NCI-H2196 (cell line): ENCODE measurements at regions not wholly inside any gene's neighbourhood (a gene's known extent, or its start where the extent isn't known, plus 50 kb on each side); places are given as distances from the start of the nearest gene placed in this dataset.

Source experiments
- DNase-seq: peaks from one replicate; lab custom pipeline; 2025; ENCODE audit not compliant: unreplicated experiment; lab: John Stamatoyannopoulos, UW

DNA sequence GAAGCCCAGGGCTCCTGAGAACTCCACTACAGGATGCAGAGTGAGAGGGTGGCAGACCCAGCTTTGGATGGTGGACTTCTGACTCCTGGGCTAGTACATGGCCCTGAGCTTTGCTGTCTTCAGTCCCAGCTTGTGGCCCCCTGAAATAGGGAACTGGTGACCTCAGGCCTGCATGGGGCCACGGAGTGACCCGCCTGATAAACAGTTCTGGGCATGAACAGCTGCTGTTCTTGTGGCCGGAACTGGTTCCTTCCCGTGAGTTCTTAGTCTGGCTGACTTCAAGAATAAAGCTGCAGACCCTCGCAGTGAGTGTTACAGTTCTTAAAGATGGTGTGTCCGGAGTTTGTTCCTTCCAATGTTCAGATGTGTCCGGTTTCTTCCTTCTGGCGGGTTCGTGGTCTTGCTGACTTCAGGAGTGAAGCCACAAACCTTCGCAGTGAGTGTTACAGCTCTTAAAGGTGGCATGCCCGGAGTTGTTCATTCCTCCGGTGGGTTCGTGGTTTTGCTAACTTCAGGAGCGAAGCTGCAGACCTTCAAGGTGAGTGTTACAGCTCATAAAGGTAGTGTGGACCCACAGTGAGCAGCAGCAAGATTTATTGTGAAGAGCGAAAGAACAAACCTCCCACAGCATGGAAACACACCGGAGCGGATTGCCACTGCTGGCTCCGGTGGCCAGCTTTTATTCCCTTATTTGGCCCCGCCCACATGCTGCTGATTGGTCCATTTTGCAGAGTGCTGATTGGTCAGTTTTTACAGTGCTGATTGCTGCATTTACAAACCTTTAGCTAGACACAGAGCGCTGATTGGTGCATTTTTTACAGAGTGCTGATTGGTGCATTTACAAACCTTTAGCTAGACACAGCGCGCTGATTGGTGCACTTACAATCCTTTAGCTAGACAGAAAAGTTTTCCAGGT lies 268.0 kb downstream of the ZEB1 start:
- no peak for DNase-seq

DNA sequence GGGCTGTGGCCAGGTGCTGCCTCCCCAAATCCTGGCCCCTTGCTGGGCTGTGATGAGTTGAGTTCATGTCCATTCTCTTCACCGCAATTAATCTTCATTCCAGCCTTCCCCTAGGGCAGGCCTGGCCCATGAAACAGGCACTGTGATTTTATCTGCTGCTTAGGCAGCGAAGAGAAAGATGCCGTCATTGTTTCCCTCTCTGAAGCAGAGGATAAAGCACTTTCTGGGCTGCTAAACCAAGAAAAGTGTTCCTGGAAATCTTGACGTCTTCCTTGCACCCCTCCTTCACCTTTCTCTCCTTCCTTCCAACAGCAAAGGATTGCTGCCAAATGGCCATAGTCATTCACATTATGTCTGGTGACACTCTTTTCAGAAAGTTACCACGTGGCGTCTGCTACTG lies 265.9 kb downstream of the ZEB1 start:
- no peak for DNase-seq

DNA sequence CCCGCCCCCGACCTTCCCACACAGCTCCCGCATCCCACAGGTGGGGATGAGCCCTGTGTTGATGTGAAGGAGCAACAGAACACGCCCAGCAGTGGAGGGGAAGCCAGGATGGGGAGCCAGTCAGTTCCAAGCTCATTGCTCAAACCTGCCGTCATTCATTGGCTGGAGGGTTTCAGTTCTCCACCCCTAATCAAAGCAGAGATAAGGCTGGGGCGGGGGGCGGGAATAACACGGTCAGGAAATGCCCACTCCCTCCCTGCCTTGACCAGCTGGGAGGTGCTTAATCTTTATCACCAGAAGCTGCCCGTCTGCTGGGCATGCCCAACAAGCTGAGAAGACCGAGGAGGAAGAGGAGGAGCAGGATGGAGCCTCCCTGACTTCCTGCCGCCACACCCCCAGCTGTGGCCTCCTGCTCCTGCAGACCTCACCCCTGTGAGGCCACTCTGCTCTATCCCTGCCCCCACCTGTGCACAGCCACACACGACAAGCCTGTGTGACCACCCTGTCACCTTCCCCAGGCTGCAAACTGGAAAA lies 265.1 kb downstream of the ZEB1 start:
- DNase-seq = no peak

DNA sequence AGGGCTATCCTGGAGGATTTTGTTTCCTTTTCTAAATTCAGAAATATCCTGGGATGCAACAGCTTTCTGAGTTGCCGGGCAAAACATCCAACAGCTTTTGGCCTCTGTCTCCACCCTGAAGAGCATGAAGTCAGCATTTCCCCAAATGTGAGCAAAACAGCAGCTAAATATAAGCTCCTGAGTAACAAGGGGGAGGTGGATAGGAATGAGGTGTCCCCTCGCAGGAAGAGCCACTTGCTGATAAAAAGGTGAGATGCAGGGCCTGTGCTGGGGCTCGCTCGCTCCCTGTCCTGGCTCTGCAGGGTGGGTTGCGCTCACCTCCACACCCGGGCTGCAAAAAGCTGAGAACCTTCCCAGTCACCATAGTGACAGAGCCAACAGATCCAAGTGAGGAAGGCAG lies 264.3 kb downstream of the ZEB1 start:
- DNase-seq = no peak

DNA sequence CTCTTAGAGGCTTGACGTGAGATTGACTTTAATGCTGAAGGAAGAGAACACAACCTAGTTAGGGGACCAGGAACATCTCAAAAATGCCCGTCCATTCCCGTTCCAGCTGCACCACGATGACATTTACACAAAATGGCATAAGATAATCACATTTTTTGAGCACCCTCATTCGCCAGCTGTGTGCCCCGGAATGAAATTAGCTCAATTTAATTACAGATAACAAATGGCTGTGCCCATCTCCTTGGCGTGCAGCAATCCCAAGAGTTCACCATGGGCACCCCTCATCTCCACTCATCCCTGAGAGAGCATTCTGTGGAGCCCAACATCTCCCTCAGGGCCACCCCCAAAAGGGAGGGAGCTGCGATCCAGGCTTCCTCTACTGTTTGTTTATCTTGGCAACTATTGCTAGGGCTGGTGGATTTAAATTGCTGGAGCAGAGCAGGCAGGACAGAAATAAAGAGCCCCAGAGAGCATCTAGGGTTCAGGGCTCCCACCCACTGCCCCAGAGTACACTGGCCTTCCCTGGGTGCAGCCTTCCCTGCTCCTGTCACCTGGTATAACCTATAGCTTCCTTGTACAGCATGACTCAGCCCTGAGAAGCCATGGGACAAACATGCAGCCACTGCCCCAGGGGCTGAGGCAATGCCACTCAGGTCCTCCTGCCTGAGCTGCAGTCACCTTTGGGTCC lies 263.5 kb downstream of the ZEB1 start:
- DNase-seq = no peak

DNA sequence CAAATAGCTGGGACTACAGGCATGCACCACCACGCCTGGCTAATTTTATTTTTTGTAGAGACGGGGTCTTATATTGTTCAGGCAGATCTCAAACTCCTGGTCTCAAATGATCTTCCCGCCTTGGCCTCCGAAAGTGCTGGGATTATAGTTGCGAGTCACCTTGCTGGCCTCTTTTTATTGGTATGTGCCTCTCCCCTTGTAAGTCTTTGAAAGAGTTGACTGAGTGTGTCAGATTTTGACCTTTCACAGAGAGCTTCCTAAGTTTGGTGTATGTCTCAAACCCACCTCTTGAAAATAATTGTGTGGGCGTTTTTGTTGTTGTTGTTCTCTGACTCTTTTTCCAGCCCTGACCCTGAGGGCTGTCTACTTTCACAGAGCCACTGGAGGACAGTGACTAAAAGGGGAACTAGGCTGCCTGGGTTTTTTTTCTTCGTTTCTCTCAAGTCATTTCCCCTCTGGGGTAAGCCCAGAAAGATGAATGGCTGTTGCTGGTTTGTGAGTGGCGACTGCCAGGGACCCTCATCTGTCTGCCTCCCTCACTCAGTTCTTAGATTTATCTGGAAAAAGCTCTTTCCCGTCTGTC lies 262.8 kb downstream of the ZEB1 start:
- DNase-seq = no peak

DNA sequence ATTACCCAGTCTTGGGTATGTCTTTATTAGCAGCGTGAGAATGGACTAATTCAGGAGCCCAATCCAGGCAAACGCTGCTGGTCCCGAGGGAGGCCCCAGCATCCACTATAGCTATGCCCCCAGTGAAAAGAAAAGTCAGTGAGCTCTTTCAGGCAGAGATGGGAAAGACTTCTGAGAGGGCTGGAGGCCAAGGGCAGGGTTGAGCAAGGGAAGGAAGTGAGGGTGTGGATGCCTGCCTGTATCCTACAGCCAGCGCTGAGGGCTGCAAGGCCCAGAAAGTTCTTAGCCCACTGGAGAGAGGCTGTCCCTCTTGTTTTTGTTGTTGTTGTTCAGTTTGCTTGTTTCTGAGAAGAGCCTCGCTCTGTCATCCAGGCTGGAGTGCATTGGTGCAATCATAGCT lies 261.6 kb downstream of the ZEB1 start:
- DNase-seq = no peak
